ENCODE measurements at regions not wholly inside any gene's neighbourhood (a gene's known extent, or its start where the extent isn't known, plus 50 kb on each side); places are given as distances from the start of the nearest gene placed in this dataset.
"Not testable (repeated sequence)": the region's sequence is repeated elsewhere in the genome, so short reads cannot be mapped to it uniquely, and the experiment has no call there.

DNA sequence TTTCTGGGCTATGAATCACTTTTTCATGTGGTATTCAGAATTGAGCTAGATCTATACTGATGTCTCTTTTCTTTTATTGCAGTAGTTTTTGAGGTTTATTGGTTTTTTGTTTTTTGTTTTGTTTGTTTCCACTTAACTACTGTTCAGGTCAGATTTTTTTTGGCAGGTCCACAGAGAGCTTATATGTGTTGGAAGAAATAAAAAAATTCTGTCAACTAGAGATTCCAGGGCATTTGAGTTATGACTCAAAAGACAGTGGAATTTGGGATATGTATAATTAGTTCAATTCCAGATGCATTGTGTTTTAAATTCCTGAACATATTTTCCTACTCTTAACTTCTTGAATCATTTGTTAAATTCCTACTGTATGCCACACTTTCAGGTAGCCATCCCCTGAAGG lies 727.2 kb downstream of the SI start:
- Mint-ChIP-seq H3K4me1 (peaks cover 13% of the 10 kb centered on the region), H3K27ac (no peak overlapping the region)

DNA sequence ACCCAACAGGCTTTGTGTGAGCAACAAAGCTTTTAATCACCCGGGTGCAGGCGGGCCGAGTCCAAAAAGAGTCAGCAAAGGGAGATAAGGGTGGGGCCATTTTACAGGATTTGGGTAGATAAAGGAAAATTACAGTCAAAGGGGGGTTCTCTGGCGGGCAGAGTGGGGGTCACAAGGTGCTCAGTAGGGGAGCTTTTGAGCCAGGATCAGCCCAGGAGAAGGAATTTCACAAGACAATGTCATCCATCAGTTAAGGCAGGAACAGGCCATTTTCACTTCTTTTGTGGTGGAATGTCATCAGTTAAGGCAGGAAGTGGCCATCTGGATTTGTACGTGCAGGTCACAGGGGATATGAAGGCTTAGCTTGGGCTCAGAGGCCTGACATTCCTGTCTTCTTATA lies 736.1 kb downstream of the SI start:
- H3K4me1 ChIP-seq (ENCODE audit: control insufficient read depth, insufficient read depth, low read length): not testable (repeated sequence)

More for the DNA sequence above, 727.2 kb downstream of the SI start:
- Mint-ChIP-seq H3K27me3 (ENCODE audit: insufficient read depth) (no peaks in the 10 kb centered on the region), H3K4me3 (no peak overlapping the region), H3K36me3 (ENCODE audit: low read depth) (peaks cover 38% of the 10 kb centered on the region), H3K9me3 (peaks cover 15% of the 10 kb centered on the region)
- DNase-seq: no peak
- Histone ChIP-seq H3K9ac (ENCODE audit: extremely low read depth, low read length, poor library complexity, severe bottlenecking) (no peak overlapping the region), H3K4me1 (ENCODE audit: control insufficient read depth, insufficient read depth, low read length) (peaks cover 9% of the 10 kb centered on the region), H3K27ac (ENCODE audit: low read depth, low read length) (no peak overlapping the region), H3K9me3 (ENCODE audit: control insufficient read depth, low read length) (peaks cover 52% of the 10 kb centered on the region), H3K4me3 (ENCODE audit: low read length) (peak overlapping the region; percentile 59), H3K27me3 (ENCODE audit: control insufficient read depth, insufficient read depth, low read length, poor library complexity, severe bottlenecking) (no peaks in the 10 kb centered on the region), H3K36me3 (ENCODE audit: control insufficient read depth, insufficient read depth, low read length) (peaks cover 13% of the 10 kb centered on the region)
- TF ChIP-seq, protein P1, sequence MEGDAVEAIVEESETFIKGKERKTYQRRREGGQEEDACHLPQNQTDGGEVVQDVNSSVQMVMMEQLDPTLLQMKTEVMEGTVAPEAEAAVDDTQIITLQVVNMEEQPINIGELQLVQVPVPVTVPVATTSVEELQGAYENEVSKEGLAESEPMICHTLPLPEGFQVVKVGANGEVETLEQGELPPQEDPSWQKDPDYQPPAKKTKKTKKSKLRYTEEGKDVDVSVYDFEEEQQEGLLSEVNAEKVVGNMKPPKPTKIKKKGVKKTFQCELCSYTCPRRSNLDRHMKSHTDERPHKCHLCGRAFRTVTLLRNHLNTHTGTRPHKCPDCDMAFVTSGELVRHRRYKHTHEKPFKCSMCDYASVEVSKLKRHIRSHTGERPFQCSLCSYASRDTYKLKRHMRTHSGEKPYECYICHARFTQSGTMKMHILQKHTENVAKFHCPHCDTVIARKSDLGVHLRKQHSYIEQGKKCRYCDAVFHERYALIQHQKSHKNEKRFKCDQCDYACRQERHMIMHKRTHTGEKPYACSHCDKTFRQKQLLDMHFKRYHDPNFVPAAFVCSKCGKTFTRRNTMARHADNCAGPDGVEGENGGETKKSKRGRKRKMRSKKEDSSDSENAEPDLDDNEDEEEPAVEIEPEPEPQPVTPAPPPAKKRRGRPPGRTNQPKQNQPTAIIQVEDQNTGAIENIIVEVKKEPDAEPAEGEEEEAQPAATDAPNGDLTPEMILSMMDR (conservative IDR thresholded peaks at IDR 0.05): no peak

DNA sequence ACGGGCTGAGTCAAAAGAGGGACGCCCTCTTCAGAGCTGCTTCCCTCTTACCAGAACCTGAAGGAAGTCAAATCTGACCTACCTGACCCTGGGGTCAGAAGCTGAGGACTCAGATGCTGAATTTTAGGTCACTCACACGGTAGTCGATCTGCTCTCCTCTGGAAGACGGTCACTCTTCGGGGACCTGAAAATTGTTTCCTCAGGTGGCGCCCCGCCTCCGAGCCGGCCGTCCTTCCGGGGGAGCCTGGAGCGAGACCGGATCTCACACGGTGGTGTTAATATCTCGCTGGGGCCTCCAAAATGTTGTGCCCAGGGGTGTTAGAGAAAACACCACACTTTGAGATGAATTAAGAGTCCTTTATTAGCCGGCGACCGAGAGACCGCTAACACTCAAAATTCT lies 737.2 kb downstream of the SI start:
- Mint-ChIP-seq H3K4me3 (peak overlapping the region; percentile 83), H3K27me3 (ENCODE audit: insufficient read depth) (no peaks in the 10 kb centered on the region), H3K9me3 (peaks cover 23% of the 10 kb centered on the region), H3K27ac (peak overlapping the region; percentile 93), H3K4me1 (peaks cover 17% of the 10 kb centered on the region), H3K36me3 (ENCODE audit: low read depth) (peaks cover 59% of the 10 kb centered on the region)
- H3K9me3 ChIP-seq (ENCODE audit: control insufficient read depth, low read length): peaks cover 12% of the 10 kb centered on the region
- peak overlapping the region; percentile 98 for H3K4me3 ChIP-seq (ENCODE audit: low read length)
- no peaks in the 10 kb centered on the region for H3K4me1 ChIP-seq (ENCODE audit: control insufficient read depth, insufficient read depth, low read length)
- 59 to 80% methylated on average over 16 to 20 of the region's 20 CpGs for whole genome bisulfite sequencing, 2 experiments (ENCODE audit: insufficient coverage in 1 of 2, insufficient read length in 1 of 2)
- peaks cover 43% of the 10 kb centered on the region for H3K36me3 ChIP-seq (ENCODE audit: control insufficient read depth, insufficient read depth, low read length)
- H3K27me3 ChIP-seq (ENCODE audit: control insufficient read depth, insufficient read depth, low read length, poor library complexity, severe bottlenecking): no peaks in the 10 kb centered on the region
- DNase-seq: no peak
- peak overlapping the region; percentile 99 for H3K9ac ChIP-seq (ENCODE audit: extremely low read depth, low read length, poor library complexity, severe bottlenecking)
- TF ChIP-seq, protein P1 (conservative IDR thresholded peaks at IDR 0.05): no peak
- peak overlapping the region; percentile 64 for H3K27ac ChIP-seq (ENCODE audit: low read depth, low read length)

More for the DNA sequence above, 736.1 kb downstream of the SI start:
- H3K27ac ChIP-seq (ENCODE audit: low read depth, low read length); H3K27me3 ChIP-seq (ENCODE audit: control insufficient read depth, insufficient read depth, low read length, poor library complexity, severe bottlenecking); H3K4me3 Mint-ChIP-seq; H3K4me3 ChIP-seq (ENCODE audit: low read length); H3K27ac Mint-ChIP-seq; H3K27me3 Mint-ChIP-seq (ENCODE audit: insufficient read depth): not testable (repeated sequence)
- Mint-ChIP-seq H3K36me3 (ENCODE audit: low read depth) (peaks cover 60% of the 10 kb centered on the region), H3K9me3 (peaks cover 23% of the 10 kb centered on the region), H3K4me1 (peaks cover 12% of the 10 kb centered on the region)
- H3K9ac ChIP-seq (ENCODE audit: extremely low read depth, low read length, poor library complexity, severe bottlenecking): peak overlapping the region; percentile 99
- DNase-seq: peak; percentile 66
- H3K9me3 ChIP-seq (ENCODE audit: control insufficient read depth, low read length): peaks cover 23% of the 10 kb centered on the region
- H3K36me3 ChIP-seq (ENCODE audit: control insufficient read depth, insufficient read depth, low read length): peaks cover 32% of the 10 kb centered on the region
- WGBS, 2 experiments (ENCODE audit: insufficient coverage in 1 of 2, insufficient read length in 1 of 2): 28 to 43% methylated on average over 3 to 5 of the region's 5 CpGs

DNA sequence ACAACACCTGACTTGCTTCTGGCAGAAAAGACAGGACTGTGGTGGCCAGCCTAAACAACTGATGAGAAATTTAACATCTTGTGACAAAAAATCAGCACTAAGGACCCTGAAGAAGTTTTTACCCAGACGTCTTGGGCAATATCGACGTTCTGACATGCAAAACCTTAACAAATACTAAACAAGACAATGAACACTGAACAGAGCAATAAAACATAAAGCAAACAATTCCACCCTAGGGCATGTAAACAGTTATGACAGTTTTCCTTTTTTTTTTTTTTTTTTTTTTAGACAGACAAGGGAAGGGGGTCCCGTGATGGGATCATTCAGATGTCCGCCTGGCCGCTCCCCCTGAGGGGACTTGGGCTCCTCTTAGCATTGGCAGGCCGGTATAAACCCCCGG lies 738.0 kb downstream of the SI start:
- Mint-ChIP-seq H3K27me3 (ENCODE audit: insufficient read depth) (no peaks in the 10 kb centered on the region), H3K4me1 (peaks cover 22% of the 10 kb centered on the region), H3K27ac (peak overlapping the region; percentile 93), H3K36me3 (ENCODE audit: low read depth) (peaks cover 59% of the 10 kb centered on the region), H3K9me3 (peaks cover 23% of the 10 kb centered on the region), H3K4me3 (peak overlapping the region; percentile 83)
- Histone ChIP-seq H3K36me3 (ENCODE audit: control insufficient read depth, insufficient read depth, low read length) (peaks cover 52% of the 10 kb centered on the region), H3K27ac (ENCODE audit: low read depth, low read length) (no peak overlapping the region), H3K9me3 (ENCODE audit: control insufficient read depth, low read length) (peaks cover 4% of the 10 kb centered on the region), H3K4me1 (ENCODE audit: control insufficient read depth, insufficient read depth, low read length) (no peaks in the 10 kb centered on the region), H3K9ac (ENCODE audit: extremely low read depth, low read length, poor library complexity, severe bottlenecking) (peak overlapping the region; percentile 99), H3K4me3 (ENCODE audit: low read length) (peak overlapping the region; percentile 98), H3K27me3 (ENCODE audit: control insufficient read depth, insufficient read depth, low read length, poor library complexity, severe bottlenecking) (no peaks in the 10 kb centered on the region)
- WGBS, 2 experiments (ENCODE audit: insufficient coverage in 1 of 2, insufficient read length in 1 of 2): 71% methylated on average over 8 of the region's 8 CpGs; no CpG with 5 or more reads in 1 of the 2 experiments
- no peak for DNase-seq
- TF ChIP-seq, protein P1 (conservative IDR thresholded peaks at IDR 0.05): no peak
